ENCODE measurements at regions not wholly inside any gene's neighbourhood (a gene's known extent, or its start where the extent isn't known, plus 50 kb on each side); places are given as distances from the start of the nearest gene placed in this dataset.

DNA sequence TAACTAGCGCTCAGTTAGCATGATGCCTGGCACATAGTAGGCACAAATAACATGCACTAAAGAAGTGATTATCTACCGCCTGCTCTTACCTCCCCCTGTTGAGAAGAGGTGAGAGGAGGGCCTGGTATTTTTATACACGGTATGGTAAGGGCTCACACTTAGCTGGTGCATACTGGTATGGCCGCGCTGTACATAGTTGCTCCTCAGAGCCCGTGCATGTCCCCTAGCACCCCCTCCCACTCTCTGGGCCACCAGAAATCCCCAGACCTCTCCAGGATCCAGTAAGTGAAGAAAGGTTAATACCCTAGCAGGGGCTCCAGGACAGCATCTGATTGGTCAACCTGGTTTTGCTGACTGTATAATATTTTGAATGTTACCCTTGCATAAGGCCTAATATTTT lies 121.4 kb downstream of the RAB11FIP2 start:
- H3F3A ChIP-seq (ENCODE audit: insufficient read depth, low read length) = no peaks in the 10 kb centered on the region
- H3K79me2 ChIP-seq (ENCODE audit: insufficient read depth, low read length) = no peaks in the 10 kb centered on the region
- H3K36me3 ChIP-seq (ENCODE audit: insufficient read depth, low read length) = no peaks in the 10 kb centered on the region
- H3K9me2 ChIP-seq (ENCODE audit: low read depth, low read length) = no peaks in the 10 kb centered on the region
- TF ChIP-seq, protein P1, sequence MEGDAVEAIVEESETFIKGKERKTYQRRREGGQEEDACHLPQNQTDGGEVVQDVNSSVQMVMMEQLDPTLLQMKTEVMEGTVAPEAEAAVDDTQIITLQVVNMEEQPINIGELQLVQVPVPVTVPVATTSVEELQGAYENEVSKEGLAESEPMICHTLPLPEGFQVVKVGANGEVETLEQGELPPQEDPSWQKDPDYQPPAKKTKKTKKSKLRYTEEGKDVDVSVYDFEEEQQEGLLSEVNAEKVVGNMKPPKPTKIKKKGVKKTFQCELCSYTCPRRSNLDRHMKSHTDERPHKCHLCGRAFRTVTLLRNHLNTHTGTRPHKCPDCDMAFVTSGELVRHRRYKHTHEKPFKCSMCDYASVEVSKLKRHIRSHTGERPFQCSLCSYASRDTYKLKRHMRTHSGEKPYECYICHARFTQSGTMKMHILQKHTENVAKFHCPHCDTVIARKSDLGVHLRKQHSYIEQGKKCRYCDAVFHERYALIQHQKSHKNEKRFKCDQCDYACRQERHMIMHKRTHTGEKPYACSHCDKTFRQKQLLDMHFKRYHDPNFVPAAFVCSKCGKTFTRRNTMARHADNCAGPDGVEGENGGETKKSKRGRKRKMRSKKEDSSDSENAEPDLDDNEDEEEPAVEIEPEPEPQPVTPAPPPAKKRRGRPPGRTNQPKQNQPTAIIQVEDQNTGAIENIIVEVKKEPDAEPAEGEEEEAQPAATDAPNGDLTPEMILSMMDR (IDR thresholded peaks at IDR 0.05; ENCODE audit: low read length) = no peak
- no peak for TF ChIP-seq EZH2 (IDR thresholded peaks at IDR 0.05; ENCODE audit: borderline replicate concordance, low read length)
- H3K4me3 ChIP-seq (ENCODE audit: low read depth, low read length, poor library complexity, severe bottlenecking) = no peak overlapping the region
- H3K9me3 ChIP-seq (ENCODE audit: low read length) = no peaks in the 10 kb centered on the region
- H3K27me3 ChIP-seq (ENCODE audit: insufficient read depth, low read length) = no peaks in the 10 kb centered on the region
- no peak overlapping the region for H3K4me2 ChIP-seq (ENCODE audit: low read length)
- no peak overlapping the region for H3K27ac ChIP-seq (ENCODE audit: low read depth, low read length, poor library complexity, severe bottlenecking)
- no peak overlapping the region for H3K9ac ChIP-seq (ENCODE audit: low read length)
- H4K20me1 ChIP-seq (ENCODE audit: insufficient read depth, low read length) = no peaks in the 10 kb centered on the region
- no peaks in the 10 kb centered on the region for H3K4me1 ChIP-seq (ENCODE audit: insufficient read depth, low read length, severe bottlenecking)
- H2AFZ ChIP-seq (ENCODE audit: low read length) = no peak overlapping the region

DNA sequence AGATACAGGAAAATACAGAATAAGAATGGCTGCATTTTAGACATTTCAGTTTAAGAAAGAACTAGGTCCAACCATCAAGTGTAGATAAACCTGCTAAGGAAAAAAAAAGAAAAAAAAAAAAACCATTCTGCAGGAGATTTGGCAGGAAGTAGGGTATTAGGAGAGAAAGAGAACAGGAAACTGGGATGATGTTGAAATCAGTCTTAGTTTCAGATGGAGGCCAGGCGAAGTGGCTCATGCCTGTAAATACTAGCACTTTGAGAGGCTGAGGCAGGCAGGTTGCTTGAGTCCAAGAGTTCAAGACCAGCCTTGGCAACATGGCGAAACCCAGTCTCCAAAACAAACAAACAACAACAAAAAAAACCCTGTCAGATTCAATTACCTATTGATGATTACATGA lies 120.2 kb downstream of the RAB11FIP2 start:
- 0 out of 2 replicates have a peak, but pooled peaks cover 4% of the 10 kb centered on the region for H3K27me3 ChIP-seq (ENCODE audit: insufficient read depth, low read length)
- no peaks in the 10 kb centered on the region for H3K9me3 ChIP-seq (ENCODE audit: low read length)
- no peak overlapping the region for H3K27ac ChIP-seq (ENCODE audit: low read depth, low read length, poor library complexity, severe bottlenecking)
- no peak overlapping the region for H3K4me2 ChIP-seq (ENCODE audit: low read length)
- H3K36me3 ChIP-seq (ENCODE audit: insufficient read depth, low read length) = no peaks in the 10 kb centered on the region
- no peaks in the 10 kb centered on the region for H4K20me1 ChIP-seq (ENCODE audit: insufficient read depth, low read length)
- H3K9me2 ChIP-seq (ENCODE audit: low read depth, low read length) = no peaks in the 10 kb centered on the region
- no peaks in the 10 kb centered on the region for H3F3A ChIP-seq (ENCODE audit: insufficient read depth, low read length)
- TF ChIP-seq, protein P1 (IDR thresholded peaks at IDR 0.05; ENCODE audit: low read length) = no peak
- no peak for TF ChIP-seq EZH2 (IDR thresholded peaks at IDR 0.05; ENCODE audit: borderline replicate concordance, low read length)
- H2AFZ ChIP-seq (ENCODE audit: low read length) = no peak overlapping the region
- H3K4me3 ChIP-seq (ENCODE audit: low read depth, low read length, poor library complexity, severe bottlenecking) = no peak overlapping the region
- no peak overlapping the region for H3K9ac ChIP-seq (ENCODE audit: low read length)
- H3K79me2 ChIP-seq (ENCODE audit: insufficient read depth, low read length) = no peaks in the 10 kb centered on the region
- H3K4me1 ChIP-seq (ENCODE audit: insufficient read depth, low read length, severe bottlenecking) = no peaks in the 10 kb centered on the region

DNA sequence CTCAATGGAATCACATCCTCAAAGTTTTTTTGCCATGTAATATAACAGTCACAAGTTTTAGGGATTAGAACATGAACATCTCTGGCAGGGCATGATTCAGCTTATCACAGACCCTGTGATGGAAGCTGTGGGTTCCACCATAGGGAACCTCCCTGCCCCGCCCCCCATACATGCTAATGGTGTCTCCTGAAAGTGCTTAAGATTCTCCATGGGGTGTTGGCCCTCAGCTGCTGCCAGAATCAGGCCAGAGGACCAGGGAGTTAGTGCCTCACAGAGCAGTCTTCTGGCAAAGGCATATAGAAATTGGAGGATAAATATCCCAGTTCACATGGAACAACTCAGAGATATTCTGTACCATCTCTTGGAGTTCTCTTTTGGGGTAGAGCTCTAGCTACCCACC lies 119.4 kb downstream of the RAB11FIP2 start:
- Histone ChIP-seq H3K79me2 (ENCODE audit: insufficient read depth, low read length) (no peaks in the 10 kb centered on the region), H3K4me3 (ENCODE audit: low read depth, low read length, poor library complexity, severe bottlenecking) (no peak overlapping the region), H3K27ac (ENCODE audit: low read depth, low read length, poor library complexity, severe bottlenecking) (no peak overlapping the region), H3K9me2 (ENCODE audit: low read depth, low read length) (no peaks in the 10 kb centered on the region), H4K20me1 (ENCODE audit: insufficient read depth, low read length) (no peaks in the 10 kb centered on the region), H3K9me3 (ENCODE audit: low read length) (no peaks in the 10 kb centered on the region), H2AFZ (ENCODE audit: low read length) (no peak overlapping the region), H3K27me3 (ENCODE audit: insufficient read depth, low read length) (0 out of 2 replicates have a peak, but pooled peaks cover 4% of the 10 kb centered on the region), H3K36me3 (ENCODE audit: insufficient read depth, low read length) (no peaks in the 10 kb centered on the region), H3K9ac (ENCODE audit: low read length) (no peak overlapping the region), H3K4me2 (ENCODE audit: low read length) (no peak overlapping the region), H3F3A (ENCODE audit: insufficient read depth, low read length) (no peaks in the 10 kb centered on the region), H3K4me1 (ENCODE audit: insufficient read depth, low read length, severe bottlenecking) (no peaks in the 10 kb centered on the region)
- TF ChIP-seq, protein P1 (IDR thresholded peaks at IDR 0.05; ENCODE audit: low read length) = no peak
- TF ChIP-seq EZH2 (IDR thresholded peaks at IDR 0.05; ENCODE audit: borderline replicate concordance, low read length) = no peak

Measured in OCI-LY1 (cell line).